HG03520 (cell line): ENCODE measurements at regions not wholly inside any gene's neighbourhood (a gene's known extent, or its start where the extent isn't known, plus 50 kb on each side); places are given as distances from the start of the nearest gene placed in this dataset.

Experiments used
- ATAC-seq: cut with Tn5 transposase; IDR thresholded peaks from one replicate; pipeline ENCODE4 v1.9.1; 2021; ENCODE audit warnings: mild to moderate bottlenecking, moderate library complexity; ENCODE audit not compliant: unreplicated experiment

DNA sequence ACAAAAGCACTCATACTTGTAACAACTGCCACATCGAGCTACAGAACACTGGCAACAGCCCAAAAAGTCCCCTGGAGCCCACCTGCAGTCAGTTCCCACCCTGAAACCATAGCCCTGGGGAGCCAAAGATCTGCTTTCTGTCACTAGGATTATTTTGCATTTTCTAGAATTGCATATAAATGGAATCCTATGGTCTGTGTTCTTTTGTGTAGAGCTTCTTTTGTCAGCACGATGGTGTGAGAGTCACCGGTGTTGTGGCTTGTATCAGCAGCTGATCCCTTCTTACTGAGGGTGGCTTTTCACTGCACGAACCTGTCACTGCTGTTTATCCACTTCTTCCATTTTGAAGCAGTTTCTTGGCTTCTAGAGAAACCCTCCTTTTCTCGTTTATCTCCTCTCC is 60.1 kb upstream of the PRR23E start:
- no peak for ATAC-seq

GRCh38 chr3:127133971-127134370 is 59.0 kb upstream of the PRR23E start:
- ATAC-seq, result no peak

GRCh38 chr3:127134466-127134865 is 58.5 kb upstream of the PRR23E start:
- no peak for ATAC-seq

GRCh38 chr3:127134887-127135240 is 58.1 kb upstream of the PRR23E start:
- ATAC-seq, result no peak

GRCh38 chr3:127135241-127136023 is 57.5 kb upstream of the PRR23E start:
- ATAC-seq, result no peak

- ATAC-seq, result no peak
Observed at GRCh38 chr3:127136024-127136600, 56.8 kb upstream of the PRR23E start.

DNA sequence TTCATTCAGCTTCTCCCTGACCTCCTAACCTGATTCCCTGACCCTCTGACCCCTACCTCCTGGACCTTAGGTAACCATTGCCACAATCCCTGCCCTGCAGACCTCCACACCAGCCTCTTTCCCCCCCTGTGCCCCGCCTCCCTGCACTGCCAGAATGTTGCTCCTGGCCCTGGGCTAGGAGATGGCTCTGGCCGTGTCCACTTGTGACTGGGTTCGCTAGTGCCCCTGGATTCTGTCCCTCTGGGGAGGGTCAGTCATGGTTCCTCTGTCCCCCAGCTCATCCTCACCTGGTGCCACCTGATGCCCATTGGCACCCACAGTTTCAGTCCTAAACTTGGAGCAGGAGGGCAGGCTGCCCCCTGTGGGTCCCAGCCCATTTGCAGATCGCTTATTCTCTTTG is 56.2 kb upstream of the PRR23E start:
- ATAC-seq, result no peak

DNA sequence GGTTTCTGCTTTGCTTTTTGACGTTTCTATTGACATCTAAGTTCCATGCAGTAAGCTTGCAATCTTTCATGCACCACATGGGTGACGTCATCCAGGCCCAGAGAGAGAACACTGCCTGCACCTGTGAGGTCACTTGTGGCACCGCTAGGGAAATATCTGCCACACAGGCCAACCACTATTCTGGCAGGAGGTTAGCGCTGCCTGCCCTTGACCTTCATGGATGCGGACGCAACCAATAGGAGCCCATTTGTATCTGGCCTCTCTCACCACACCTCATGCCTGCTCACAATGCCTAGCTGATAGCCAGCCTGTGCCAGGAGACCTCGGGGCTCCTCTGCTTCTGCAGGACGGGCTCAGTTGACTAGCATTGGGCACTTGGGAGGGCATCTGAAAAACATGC is 55.8 kb upstream of the PRR23E start:
- ATAC-seq, result no peak

DNA sequence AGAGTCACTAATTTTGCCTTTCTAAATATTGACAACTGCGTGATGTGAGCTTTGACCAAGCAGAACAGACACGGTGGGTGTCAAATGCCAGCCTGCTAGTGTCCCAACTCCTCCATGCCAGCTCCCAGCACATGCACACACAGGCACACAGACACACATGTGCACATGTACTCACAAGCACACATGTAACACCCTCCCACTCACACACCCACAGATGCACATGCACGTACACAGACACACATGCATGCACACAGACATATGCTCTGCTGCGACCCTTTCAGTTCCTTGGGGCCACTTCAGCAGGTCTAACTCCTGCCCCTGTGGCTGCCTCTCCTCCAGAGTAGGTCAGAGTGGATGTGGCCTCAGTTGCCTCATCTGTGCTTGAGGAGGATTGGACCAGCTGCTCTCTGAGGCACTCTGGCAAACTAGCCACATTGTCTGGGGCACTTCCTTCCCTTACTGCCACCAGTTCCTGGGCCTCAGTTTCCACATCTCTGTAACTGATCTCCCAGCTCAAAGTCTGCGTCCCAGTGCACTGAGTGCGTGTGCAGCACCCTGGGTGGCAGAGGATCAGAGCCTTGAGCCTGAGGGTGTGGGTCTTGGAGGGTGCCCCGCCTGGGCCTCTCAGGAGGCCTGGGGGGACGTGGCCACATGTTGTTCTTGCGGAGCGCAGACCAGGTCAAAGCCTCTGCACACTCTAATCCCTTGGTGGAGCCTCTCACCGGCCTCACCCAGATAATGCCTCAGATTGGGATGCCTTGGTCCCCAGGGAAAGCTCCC is 55.0 kb upstream of the PRR23E start:
- ATAC-seq, result no peak

DNA sequence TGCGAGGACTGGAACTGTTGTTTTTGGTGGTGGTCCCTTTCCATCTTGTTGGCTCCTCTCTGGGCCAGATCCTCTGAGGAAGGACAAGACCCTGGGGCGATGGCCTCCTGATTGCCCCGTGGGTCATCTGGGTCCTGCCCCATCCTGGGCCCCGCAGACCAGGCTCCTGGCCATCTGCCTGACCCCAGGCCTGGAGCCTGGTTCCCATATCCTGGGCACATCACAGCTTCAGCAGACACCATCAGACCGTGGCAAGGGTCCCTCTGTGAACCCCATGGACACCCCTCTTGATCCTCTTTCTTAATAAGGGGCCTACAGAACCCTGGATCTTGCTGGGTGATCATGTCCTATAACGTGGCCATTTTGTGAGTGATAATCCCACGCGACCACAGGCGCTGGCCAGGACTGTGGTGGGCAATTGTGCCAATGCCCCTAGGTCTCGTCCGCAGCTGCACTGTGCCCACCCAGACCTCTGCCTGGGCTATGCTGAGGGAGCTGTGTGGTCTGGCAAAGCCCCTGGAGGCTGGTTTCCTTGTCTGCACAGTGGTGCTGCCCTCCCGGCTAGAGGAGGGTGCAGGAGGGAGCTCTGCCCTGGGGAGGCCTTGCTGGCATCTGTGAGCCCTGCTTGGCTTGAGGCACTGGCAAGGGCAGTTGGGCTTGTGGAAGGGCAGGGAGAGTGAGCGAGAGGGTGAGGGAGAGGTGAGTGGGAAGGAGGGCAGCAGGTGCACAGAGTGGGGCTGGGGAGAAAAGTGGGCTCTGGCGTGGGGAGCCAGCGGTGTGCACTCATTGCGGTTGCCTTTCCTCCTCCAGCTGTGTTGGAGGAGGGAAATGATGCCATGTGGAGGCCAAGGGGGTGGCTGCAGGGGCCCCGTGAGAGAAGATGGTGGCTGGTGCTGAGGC is 53.1 kb upstream of the PRR23E start:
- no peak for ATAC-seq

- no peak for ATAC-seq
Observed at GRCh38 chr3:127140501-127141460, 52.1 kb upstream of the PRR23E start.

- ATAC-seq, result no peak
Observed at GRCh38 chr3:127141921-127142730, 50.8 kb upstream of the PRR23E start.
